ENCODE measurements at regions not wholly inside any gene's neighbourhood (a gene's known extent, or its start where the extent isn't known, plus 50 kb on each side); places are given as distances from the start of the nearest gene placed in this dataset.

DNA sequence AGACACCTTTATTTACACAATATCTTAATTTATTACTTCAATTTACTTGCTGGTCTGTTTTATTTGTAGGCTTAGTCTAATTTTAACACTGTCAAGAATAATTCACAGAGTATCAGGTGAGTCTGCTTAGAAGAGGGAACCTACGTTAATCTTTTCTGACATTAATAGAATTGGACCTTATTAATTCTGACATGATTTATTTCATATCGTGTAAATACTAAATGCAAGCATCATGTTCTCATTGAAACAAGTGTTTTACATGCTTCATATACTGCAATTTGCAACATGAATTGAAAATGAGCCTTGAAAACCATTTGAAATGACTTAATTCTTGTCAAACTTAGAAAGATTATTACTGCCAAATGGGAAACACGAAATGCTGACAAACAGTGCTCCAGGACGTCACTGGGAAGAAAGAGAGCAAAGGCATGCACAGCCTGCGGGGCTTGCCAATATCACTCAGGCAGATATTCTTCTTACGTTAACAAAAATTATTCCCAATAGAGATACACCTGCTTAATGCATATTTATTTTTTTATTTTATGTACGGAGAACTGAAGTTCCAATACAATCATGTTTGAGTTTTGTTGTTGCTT lies 282.0 kb upstream of the AKR1E2 start:
- Histone ChIP-seq H3K4me2 (ENCODE audit: insufficient read depth, low read length) (no peak overlapping the region), H3K36me3 (ENCODE audit: control insufficient read depth in 2 of 2, extremely low read depth in 1 of 2, insufficient read depth in 2 of 2, low read length in 2 of 2) (no peaks in the 10 kb centered on the region), H3K9me3 (replicated peaks; ENCODE audit: control insufficient read depth, insufficient read depth, low read length) (no peaks in the 10 kb centered on the region), H3K27ac (ENCODE audit: insufficient read depth, low read depth, low read length) (no peak overlapping the region), H3K4me1 (ENCODE audit: control insufficient read depth, extremely low read depth, insufficient read depth, low read length) (peaks cover 10% of the 10 kb centered on the region), H3K4me3 (replicated peaks in 1 of 3; ENCODE audit: insufficient read depth in 1 of 3, low read depth in 1 of 3, low read length in 3 of 3) (no peak overlapping the region), H3K9me1 (replicated peaks; ENCODE audit: control insufficient read depth, extremely low read depth, insufficient read depth, low read length) (no peaks in the 10 kb centered on the region), H3K79me2 (ENCODE audit: control insufficient read depth, insufficient read depth, low read length) (no peaks in the 10 kb centered on the region), H2AFZ (ENCODE audit: low read depth, low read length) (no peak overlapping the region), H3K9ac (replicated peaks; ENCODE audit: extremely low read depth, insufficient read depth, low read length) (no peak overlapping the region), H3K27me3 (ENCODE audit: control insufficient read depth in 2 of 2, insufficient read depth in 2 of 2, low read length in 2 of 2) (no peaks in the 10 kb centered on the region), H4K20me1 (replicated peaks; ENCODE audit: control insufficient read depth, extremely low read depth, insufficient read depth, low read length) (no peaks in the 10 kb centered on the region)
- ChIA-PET CTCF (no interaction called here), POLR2A (no interaction called here)
- FAIRE-seq (no peak), DNase-seq (ENCODE audit: low read depth, low spot score) (no peak)
- TF ChIP-seq JUN (IDR thresholded peaks at IDR 0.05; ENCODE audit: borderline replicate concordance, insufficient read depth, insufficient read length, low read depth) (no peak), MAX (IDR thresholded peaks at IDR 0.05; ENCODE audit: insufficient read depth, insufficient read length) (no peak), POLR2A (IDR thresholded peaks at IDR 0.05; ENCODE audit: low read depth, low read length) (no peak), CTCF (IDR thresholded peaks at IDR 0.05; ENCODE audit: extremely low read depth in 1 of 2, insufficient read depth in 1 of 2, low read depth in 1 of 2, low read length in 2 of 2) (no peak), POLR2AphosphoS5 (IDR thresholded peaks at IDR 0.05; ENCODE audit: insufficient read depth, low read depth, low read length) (no peak), GATA2 (IDR thresholded peaks at IDR 0.05; ENCODE audit: insufficient read depth, insufficient read length, low read depth, low read length) (no peak), FOS (IDR thresholded peaks at IDR 0.05; ENCODE audit: borderline replicate concordance, insufficient read depth, low read length) (no peak), MYC (IDR thresholded peaks at IDR 0.05; ENCODE audit: low read depth, low read length) (no peak), EZH2 (IDR thresholded peaks at IDR 0.05; ENCODE audit: borderline replicate concordance, low read depth, low read length, severe bottlenecking) (no peak)
- intact Hi-C loops (cut with micrococcal nuclease) (loop anchor here (5.0 kb wide), 2 partner anchors 103 to 757 kb away; partner anchors contain the start of gene KLF6), dilution Hi-C loops (cut with MboI; ENCODE audit: extremely low pct_ligation_motif_present, low sequenced_read_pairs) (no loop called here)
- BruUV-seq (replicated peaks), result no TSS peak
